ENCODE measurements at regions not wholly inside any gene's neighbourhood (a gene's known extent, or its start where the extent isn't known, plus 50 kb on each side); places are given as distances from the start of the nearest gene placed in this dataset.

DNA sequence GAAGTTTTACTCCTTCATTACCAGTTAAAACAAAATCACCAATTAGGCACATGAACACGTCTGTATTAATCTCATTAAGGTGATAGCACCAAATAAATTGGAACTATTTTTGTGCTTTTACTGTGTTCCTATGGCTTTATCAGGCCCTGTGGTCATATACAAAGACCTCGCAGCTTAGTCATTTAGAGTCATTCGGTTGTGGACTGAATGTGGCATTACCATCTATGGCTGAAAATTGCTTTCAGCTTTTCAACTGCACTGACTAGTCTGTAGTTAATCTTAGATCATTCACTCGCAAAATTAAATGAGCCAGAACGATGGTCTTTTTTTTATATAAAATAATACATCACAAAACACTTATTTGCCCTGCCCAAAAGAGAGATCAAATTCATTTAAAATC lies 601.7 kb downstream of the NR4A2 start:
- Histone ChIP-seq H3K27ac (no peak overlapping the region), H3K4me1 (ENCODE audit: low read depth) (no peaks in the 10 kb centered on the region), H3K36me3 (no peaks in the 10 kb centered on the region), H3K4me3 (no peak overlapping the region), H3K9me3 (ENCODE audit: low read depth) (no peaks in the 10 kb centered on the region), H3K27me3 (no peaks in the 10 kb centered on the region)
- TF ChIP-seq, protein P1, sequence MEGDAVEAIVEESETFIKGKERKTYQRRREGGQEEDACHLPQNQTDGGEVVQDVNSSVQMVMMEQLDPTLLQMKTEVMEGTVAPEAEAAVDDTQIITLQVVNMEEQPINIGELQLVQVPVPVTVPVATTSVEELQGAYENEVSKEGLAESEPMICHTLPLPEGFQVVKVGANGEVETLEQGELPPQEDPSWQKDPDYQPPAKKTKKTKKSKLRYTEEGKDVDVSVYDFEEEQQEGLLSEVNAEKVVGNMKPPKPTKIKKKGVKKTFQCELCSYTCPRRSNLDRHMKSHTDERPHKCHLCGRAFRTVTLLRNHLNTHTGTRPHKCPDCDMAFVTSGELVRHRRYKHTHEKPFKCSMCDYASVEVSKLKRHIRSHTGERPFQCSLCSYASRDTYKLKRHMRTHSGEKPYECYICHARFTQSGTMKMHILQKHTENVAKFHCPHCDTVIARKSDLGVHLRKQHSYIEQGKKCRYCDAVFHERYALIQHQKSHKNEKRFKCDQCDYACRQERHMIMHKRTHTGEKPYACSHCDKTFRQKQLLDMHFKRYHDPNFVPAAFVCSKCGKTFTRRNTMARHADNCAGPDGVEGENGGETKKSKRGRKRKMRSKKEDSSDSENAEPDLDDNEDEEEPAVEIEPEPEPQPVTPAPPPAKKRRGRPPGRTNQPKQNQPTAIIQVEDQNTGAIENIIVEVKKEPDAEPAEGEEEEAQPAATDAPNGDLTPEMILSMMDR (IDR thresholded peaks at IDR 0.05; ENCODE audit: low read depth, low read length), result no peak
- no peak for DNase-seq (ENCODE audit: low read depth in 1 of 2, low spot score in 1 of 2)

DNA sequence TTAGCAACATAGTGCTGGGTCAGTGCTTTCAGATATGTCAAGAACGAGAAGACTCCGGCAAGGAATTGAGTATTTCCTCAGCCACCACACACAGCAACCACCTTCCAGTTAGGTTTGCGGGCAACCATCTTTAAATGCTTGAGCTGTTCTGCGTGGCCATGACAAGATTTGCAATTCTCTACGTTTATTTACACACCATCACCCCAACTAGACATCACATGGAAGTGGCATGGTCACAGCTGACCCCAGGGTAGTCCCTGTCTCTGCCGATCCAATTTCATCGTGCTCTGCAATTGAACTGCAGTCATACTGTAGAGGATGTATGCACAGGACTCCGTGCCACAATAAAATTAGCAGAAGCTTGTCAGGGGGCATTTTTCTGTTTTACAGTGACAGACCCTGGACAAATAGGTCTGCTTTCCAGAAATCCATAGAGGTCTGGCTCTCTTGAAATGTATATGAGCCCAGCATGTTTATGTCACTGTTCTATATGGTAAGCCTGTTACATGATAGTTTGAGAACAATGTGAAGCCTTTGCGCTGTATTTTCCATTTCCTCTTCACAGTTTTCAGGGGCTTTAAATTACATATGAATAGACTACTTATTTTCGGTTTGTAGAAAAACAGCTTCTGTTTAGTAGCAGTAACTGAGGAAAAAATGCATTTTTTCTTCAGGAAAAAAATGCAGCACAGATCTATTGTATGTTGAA lies 605.2 kb downstream of the NR4A2 start:
- no peak overlapping the region for H3K4me3 ChIP-seq
- no peak for DNase-seq (ENCODE audit: low read depth in 1 of 2, low spot score in 1 of 2)
- no peak overlapping the region for H3K27ac ChIP-seq
- TF ChIP-seq, protein P1 (IDR thresholded peaks at IDR 0.05; ENCODE audit: low read depth, low read length), result no peak
- no peaks in the 10 kb centered on the region for H3K36me3 ChIP-seq
- H3K27me3 ChIP-seq, result no peaks in the 10 kb centered on the region
- H3K9me3 ChIP-seq (ENCODE audit: low read depth), result no peaks in the 10 kb centered on the region
- H3K4me1 ChIP-seq (ENCODE audit: low read depth), result no peaks in the 10 kb centered on the region

DNA sequence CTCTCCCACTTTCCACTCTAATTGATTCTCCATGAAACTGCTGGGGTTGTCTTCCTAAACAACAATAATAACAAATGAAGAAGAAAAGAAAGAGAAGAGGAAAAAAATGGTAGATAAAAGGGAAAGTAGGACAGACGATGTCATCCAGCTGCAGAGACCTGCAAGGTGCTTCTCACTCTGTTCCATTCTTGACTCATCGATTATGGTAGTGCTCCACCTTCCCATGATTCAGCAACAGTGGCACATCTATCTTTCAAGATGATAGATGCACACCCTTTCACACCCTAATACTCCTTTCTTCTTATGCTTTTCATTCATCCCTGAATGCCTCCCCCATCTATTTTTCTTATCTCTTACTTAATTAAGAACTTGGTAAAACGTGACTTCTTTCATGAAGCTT lies 610.2 kb downstream of the NR4A2 start:
- no peak for DNase-seq (ENCODE audit: low read depth in 1 of 2, low spot score in 1 of 2)
- Histone ChIP-seq H3K27me3 (no peaks in the 10 kb centered on the region), H3K27ac (no peak overlapping the region), H3K9me3 (ENCODE audit: low read depth) (no peaks in the 10 kb centered on the region), H3K36me3 (no peaks in the 10 kb centered on the region), H3K4me1 (ENCODE audit: low read depth) (no peaks in the 10 kb centered on the region), H3K4me3 (no peak overlapping the region)
- TF ChIP-seq, protein P1 (IDR thresholded peaks at IDR 0.05; ENCODE audit: low read depth, low read length), result no peak

DNA sequence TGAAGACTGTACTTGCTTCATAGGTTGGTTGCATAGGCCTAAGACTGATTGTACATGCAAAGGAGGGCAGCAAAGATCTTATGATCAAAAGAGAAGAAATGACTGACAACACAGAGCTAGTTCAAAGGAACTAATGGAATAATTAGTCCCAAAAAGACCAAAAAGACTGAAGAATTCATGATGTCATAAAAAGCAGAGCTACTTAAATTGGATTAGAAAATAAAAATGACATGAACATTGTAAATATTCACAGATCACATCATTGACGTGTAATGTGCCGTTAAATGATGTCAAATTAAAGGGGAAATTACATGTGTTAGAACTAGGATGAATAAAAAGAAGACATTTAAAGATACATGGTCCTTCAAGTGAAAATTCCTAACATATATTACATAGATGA lies 616.8 kb downstream of the NR4A2 start:
- no peaks in the 10 kb centered on the region for H3K4me1 ChIP-seq (ENCODE audit: low read depth)
- H3K27ac ChIP-seq, result no peak overlapping the region
- H3K27me3 ChIP-seq, result no peaks in the 10 kb centered on the region
- no peaks in the 10 kb centered on the region for H3K36me3 ChIP-seq
- TF ChIP-seq, protein P1 (IDR thresholded peaks at IDR 0.05; ENCODE audit: low read depth, low read length), result no peak
- DNase-seq (ENCODE audit: low read depth in 1 of 2, low spot score in 1 of 2), result no peak
- H3K4me3 ChIP-seq, result no peak overlapping the region
- H3K9me3 ChIP-seq (ENCODE audit: low read depth), result no peaks in the 10 kb centered on the region

DNA sequence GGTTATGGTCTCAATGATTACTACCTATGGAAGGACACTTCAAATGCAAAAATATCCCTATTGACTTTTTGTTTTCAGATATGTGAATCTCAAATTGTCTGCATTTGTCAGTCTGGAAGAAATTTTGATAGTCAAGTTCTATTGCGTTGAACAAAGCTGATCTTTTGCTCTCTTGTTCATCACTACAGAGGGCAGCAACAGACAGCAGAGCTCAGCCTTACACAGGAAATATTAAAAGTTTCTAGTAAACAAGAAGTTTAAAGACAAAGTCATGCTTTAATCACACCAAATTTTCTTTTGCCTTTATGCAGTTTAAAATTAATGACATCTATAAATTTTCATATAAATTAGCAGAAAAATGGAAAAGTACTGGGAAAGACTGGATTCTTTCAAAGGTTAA lies 617.5 kb downstream of the NR4A2 start:
- TF ChIP-seq, protein P1 (IDR thresholded peaks at IDR 0.05; ENCODE audit: low read depth, low read length), result no peak
- no peaks in the 10 kb centered on the region for H3K27me3 ChIP-seq
- no peaks in the 10 kb centered on the region for H3K36me3 ChIP-seq
- no peaks in the 10 kb centered on the region for H3K9me3 ChIP-seq (ENCODE audit: low read depth)
- H3K4me1 ChIP-seq (ENCODE audit: low read depth), result no peaks in the 10 kb centered on the region
- no peak overlapping the region for H3K27ac ChIP-seq
- no peak overlapping the region for H3K4me3 ChIP-seq
- DNase-seq (ENCODE audit: low read depth in 1 of 2, low spot score in 1 of 2), result no peak

All from cardiac muscle cell (in vitro differentiated cells and primary cell).